ENCODE measurements at regions not wholly inside any gene's neighbourhood (a gene's known extent, or its start where the extent isn't known, plus 50 kb on each side); places are given as distances from the start of the nearest gene placed in this dataset.

- no peak for DNase-seq
These were observed 571.6 kb upstream of the CCDC54 start for GRCh38 chr3:106805625-106806024.

DNA sequence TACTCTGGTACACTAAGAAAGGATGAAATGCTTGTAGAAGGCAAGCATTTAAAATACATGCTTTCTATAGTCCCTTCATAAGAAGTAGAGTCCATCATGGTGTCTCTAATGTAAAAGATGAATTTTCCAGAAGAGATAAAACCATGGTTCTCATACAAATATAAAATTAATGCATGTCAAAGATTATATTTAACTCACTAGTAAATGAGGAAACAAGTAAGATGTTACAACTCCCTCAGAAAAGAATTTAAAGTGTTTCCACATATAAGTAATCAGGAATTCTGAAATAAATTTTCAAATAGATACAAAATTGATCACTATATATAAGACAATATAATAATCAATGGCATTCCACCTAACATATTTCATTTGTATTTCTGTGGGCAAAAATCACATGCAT is 570.3 kb upstream of the CCDC54 start:
- DNase-seq: no peak

DNA sequence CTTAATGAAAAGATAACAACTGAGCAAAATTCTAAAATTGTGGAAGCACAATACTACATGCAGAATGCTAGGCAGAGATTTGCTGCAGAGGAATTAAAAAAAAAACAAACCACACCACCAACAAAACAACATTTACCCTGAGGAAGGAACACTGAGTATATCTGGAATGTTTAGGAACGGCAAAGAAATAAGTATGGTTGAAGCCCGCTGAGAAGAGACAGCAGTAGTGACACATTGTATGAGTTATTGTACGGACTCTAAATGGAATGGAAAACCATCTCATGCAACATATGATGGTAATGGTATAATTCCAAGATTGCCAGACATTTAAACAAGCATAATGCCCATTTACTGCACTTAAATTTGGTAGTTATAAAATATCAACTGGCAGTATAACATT is 568.2 kb upstream of the CCDC54 start:
- no peak for DNase-seq

DNA sequence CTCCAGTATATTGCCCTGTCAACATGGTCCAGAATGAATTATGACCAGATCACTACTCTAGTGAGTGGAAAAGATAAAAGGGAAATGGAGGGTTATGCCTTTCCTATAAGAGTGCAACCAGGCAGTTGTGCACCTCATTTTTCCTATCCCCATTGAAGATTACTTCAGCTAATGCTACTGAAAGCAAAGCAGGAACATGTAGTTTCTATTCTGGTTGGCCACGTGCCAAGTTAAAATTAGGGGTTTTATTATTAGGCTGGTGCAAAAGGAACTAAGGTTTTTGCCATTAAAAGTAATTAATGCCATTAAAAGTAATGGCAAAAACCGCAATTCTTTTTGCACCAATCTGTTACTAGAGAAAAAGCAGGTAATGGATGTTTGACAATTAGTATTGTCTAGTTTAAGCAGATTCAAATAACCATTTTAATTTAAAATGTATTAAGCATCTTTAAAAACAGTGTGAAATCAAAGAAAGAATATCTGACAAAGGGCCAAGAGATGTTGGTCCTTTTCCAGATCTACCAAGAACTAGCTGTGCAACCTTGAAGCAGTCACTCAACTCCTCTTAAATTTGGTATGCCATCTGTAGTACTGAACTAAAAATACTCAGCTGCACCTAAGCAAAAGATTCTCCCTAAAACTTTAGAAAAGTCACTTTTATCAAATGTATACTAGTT is 567.5 kb upstream of the CCDC54 start:
- DNase-seq: no peak

DNA sequence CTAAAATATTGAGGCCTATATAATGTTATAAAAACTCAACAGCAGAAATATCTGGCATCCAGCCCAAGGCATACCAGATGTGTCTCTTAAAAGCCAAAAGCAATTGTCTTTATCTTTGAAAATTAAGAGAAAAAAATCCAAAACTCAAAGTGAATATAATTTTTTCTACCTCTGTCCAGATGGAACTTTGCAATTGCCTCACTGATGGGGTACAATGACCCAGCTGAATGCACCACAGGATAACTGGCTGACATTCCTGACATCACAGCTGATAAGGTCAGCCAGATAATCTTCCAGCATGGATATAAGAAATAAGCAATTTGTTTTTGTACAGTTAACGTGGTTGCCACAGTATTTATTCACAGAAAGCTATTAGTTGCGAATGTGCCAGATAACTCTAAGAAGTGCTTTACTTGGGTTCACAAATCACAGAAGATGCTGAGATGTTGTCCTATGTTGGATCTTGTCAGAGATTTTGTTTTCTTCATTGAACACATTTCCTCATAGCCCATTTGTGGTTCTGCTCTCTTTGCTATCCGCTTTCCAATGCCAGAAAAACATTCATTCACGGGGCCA is 566.9 kb upstream of the CCDC54 start:
- peak; percentile 57 for DNase-seq

DNA sequence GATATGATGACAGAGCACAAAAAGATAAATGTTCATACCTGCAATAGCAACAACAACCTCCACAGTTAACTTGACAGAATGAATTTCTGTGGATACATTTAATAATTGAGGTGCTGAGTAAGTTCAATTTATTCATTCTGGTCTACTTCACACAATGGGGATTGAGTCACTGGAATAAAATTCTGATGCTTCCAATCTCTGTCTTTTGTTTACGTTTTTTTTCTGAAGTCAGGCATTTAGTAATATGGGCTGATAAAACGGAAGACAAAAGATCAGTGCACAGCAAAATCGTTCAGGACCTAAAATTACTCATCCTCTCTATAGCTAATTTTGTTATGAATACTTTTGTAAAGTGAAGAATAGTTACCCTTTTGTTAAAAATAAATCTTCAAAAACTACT is 565.9 kb upstream of the CCDC54 start:
- DNase-seq: no peak

- peak; percentile 81 for DNase-seq
These were observed 563.5 kb upstream of the CCDC54 start for GRCh38 chr3:106813742-106814141.

GRCh38 chr3:106814231-106814630 is 563.0 kb upstream of the CCDC54 start:
- no peak for DNase-seq

DNA sequence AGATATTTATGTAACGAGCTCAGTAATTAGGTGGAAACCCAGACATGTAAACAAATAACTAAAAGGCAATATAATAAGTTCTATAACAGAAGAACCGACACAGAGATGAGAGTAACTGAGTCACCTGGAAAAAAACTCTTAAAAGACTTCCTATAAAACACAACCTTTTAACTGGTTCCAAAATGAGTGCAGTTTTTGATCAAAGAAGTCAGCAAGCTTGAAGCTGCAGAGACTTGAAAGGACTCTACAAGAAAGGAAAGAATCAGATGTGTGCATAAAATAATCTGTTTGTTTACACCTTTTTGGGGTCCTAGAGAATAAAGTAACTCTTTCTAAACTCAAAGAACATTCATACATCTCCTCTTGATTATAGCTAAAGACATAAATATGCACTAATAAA is 560.4 kb upstream of the CCDC54 start:
- no peak for DNase-seq

- no peak for DNase-seq
These were observed 559.5 kb upstream of the CCDC54 start for GRCh38 chr3:106817706-106818105.

GRCh38 chr3:106819440-106819839 is 557.8 kb upstream of the CCDC54 start:
- peak; percentile 93 for DNase-seq

DNA sequence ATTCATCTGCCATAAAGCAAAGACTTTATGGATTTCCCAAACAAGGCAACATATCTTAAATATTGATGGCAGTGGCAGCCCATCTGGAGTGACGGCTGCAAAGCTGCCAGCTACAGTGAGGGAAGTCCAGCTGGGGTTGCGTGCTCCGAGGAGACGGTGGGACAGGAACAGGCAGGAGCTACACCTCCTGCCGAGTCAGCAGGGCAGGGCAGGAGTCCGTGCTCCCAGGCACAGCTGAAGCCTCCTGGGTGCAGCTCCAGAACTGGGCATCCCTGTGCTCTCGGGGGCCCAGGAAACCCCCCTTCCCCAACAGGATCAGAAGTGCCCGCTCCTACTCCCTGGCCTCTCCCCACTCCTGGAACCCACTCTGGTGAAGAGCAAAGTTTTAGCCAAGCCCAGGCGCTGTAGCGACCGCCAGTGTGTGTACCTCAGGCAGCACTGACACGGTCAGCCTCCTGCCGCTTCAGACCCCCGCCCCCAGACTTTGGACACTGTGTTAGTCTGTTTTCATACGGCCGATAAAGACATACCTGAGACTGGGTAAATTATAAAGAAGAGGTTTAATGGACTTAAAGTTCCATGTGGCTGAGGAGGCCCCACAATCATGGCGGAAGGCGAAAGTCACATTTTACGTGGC is 556.4 kb upstream of the CCDC54 start:
- peak; percentile 66 for DNase-seq

- no peak for DNase-seq
These were observed 555.4 kb upstream of the CCDC54 start for GRCh38 chr3:106821801-106822200.

DNA sequence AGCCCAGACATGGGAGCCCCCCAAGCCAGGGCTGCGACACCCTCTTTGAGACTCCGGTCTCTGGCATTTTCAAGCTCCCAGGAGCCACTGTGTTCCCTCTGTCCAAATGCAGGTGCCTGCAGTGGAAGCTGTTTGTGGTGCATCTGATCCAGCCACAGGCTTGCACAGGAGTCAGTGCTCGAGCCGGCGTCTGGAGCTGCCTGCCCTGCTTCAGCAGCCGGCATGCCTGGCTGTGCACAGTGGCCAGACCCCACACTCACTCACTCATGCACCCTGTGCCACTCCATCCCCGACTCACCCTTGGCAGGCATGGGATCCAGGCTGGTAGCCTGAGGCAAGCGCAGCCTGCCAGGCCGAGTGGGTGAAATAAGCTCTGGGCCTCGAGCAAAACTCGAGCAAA is 555.0 kb upstream of the CCDC54 start:
- no peak for DNase-seq

DNA sequence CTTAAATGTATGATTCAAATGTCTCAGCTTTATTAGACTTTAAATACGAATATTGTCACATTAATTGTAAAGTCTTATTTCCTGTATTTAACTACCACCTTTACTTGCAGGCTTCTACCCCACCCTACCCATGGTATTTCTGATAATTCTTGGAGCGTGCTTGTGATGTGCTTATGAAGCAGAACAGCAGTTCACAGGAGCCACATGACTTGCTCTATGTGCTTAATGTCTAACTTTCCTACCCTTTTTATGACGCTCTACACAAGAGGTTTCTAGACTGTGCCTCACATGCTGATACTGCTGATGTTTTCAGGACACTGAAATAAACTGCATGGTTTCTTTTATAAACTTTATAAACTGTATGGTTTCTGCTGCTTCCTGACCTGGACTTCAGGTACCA is 553.5 kb upstream of the CCDC54 start:
- DNase-seq: no peak

DNA sequence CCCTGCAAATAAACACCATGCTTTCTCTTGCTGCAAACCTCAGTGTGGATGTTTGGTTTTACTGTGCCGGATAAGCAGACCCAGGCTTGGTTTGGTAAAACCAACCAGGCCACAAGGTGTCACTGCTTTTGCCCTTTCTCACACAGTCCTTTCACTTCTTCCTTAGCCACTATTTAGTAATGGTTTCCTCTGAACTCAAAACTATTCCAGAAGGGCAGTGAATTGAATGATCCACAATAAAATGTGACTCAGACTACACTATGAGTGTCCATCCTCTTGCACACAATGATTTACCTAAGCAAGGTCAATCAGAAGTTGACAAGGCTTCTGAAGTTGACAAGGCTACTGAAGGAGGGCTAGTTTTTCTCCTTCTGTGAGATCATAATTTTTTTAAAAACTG is 552.4 kb upstream of the CCDC54 start:
- no peak for DNase-seq

DNA sequence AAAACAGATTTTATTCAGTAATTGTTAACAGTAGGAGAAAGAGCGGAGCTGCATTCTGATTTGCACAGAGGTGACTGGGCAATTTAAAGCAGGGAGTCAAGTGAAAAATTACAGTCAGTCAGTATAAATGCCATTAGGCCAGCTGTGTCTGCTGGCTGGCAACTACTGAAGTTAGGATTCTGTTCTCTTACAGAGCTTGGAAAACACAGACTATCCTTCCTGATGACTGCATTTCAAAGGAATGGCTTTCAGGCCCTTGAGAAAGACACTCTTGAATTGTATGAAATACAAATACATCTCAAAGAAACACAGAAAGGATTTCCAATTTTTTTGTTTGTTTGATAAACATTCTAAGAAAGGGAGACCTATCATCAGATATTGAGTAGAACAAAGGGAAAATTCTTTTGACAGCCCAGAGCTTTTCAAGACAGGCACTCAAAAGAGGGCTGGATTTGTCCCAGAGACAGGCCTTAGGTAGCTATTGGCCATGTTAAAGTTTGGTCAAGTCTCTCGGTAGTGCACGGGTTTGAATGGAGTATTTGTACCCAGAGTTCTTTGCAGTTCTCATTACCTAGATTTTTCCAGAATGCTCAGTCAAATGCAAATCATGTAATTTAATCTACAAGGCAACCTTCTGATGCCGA is 551.2 kb upstream of the CCDC54 start:
- DNase-seq: peak; percentile 31

DNA sequence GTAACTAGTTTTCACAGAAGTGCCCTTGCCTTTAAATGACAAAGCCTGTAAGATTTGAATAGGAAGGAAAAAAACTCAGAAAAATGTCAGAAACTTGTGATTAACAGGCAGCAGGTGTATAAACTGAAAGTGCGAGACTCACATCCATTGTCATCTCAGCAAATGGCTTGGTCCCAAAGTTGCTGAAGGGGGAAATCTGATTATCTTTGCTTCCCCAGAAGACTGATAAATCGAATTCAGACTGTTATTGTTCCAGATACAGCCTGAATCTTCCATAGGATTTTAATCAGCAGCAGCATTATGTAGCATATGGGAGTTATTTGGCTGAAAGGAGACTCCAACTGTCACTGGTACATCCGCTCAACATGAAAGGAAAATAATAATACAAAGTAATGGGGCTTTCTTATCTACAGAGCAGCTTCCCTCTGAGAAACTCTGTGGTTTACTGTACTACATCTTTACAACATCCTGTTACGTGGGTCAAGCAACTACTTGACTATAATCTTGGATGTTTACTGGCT is 550.4 kb upstream of the CCDC54 start:
- peak; percentile 57 for DNase-seq

GRCh38 chr3:106827515-106828213 is 549.6 kb upstream of the CCDC54 start:
- no peak for DNase-seq

DNA sequence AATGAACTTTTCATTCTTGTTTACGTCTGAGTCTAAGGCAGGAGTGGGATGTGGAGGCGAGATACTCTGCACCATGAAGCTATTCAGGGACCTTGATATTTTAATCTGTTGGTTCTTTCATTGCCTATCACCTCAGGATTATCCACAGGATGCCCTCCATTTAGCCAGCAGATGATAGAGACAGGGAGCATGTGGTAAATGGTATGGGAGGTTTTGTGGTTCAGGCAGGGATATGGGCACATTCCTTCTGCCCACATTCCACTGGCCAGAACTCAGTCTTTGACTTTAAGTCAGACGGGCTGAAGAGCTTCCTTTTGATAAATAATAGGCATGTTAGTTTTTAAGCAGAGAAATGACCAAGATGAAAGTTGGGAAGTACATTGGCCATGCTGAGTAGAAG is 548.0 kb upstream of the CCDC54 start:
- no peak for DNase-seq

DNA sequence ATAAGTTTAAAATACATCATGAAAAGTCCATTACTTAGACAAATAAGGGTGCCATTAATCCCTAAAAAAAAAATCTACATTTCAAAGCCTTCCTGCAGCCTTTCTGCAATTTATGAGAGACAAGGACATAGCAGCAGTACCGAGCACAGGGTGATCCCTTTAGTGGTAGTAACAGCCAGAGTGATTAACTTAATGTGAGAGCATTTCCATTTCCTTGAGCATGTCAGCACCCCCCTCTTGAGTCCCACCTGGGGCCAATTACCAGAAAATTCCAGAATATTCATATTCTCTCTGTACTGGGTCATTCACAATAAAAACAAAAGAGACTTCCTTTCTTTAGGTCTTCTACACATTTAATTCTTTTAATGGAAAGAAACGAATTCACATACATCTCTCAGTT is 546.9 kb upstream of the CCDC54 start:
- no peak for DNase-seq

DNA sequence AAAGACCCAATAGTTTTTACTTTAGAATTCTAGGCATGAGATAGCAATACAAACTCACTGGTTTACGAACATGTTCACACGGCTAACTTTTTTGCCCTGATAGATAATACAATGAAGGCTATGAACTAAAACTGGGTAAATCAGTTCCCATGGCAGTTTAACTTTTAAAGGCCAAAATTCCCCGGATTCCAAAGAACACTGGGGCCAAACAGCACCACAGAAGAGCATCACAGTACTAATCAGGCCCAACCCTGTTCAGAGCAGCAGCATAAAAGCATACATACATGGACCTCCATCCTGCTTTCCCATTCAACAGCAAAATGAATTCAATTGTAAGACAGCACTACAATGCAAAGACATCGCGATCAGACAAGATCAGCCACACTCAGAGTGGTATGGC is 540.3 kb upstream of the CCDC54 start:
- DNase-seq: no peak

- no peak for DNase-seq
These were observed 539.6 kb upstream of the CCDC54 start for GRCh38 chr3:106837616-106838015.
